ENCODE measurements at regions not wholly inside any gene's neighbourhood (a gene's known extent, or its start where the extent isn't known, plus 50 kb on each side); places are given as distances from the start of the nearest gene placed in this dataset.

GRCh38 chr3:178405531-178405930 lies 130.7 kb upstream of the KCNMB2 start:
- ChIA-PET CTCF (ENCODE audit: low intra/inter-chr PET ratio, low total read pairs) (no interaction called here), POLR2A (no interaction called here)
- 0% methylated on average over 2 of the region's 2 CpGs for WGBS (ENCODE audit: low lambda C conversion rate)
- Histone ChIP-seq H2AFZ (ENCODE audit: low read length) (no peak overlapping the region), H3K27me3 (ENCODE audit: control insufficient read depth in 1 of 2, insufficient read depth in 2 of 2, low read length in 2 of 2) (no peaks in the 10 kb centered on the region), H3K36me3 (replicated peaks in 1 of 2; ENCODE audit: control insufficient read depth in 1 of 2, insufficient read depth in 2 of 2, low read length in 2 of 2) (no peaks in the 10 kb centered on the region), H4K20me1 (ENCODE audit: insufficient read depth, low read length) (no peaks in the 10 kb centered on the region), H3K4me3 (replicated peaks in 1 of 3; ENCODE audit: insufficient read depth in 1 of 3, low read depth in 2 of 3, low read length in 3 of 3) (no peak overlapping the region), H3K27ac (ENCODE audit: extremely low read length, insufficient read depth, low read length) (no peak overlapping the region), H3K9me3 (ENCODE audit: low read length) (no peaks in the 10 kb centered on the region), H3K9ac (ENCODE audit: insufficient read depth, low read depth, low read length) (no peak overlapping the region), H3K4me2 (ENCODE audit: low read depth, low read length) (no peak overlapping the region), H3K79me2 (ENCODE audit: insufficient read depth, low read length) (no peaks in the 10 kb centered on the region), H3K4me1 (ENCODE audit: insufficient read depth, low read length) (no peaks in the 10 kb centered on the region)
- FAIRE-seq (no peak), ATAC-seq (no peak), DNase-seq (ENCODE audit: low spot score) (no peak)
- BruUV-seq (replicated peaks) = no TSS peak
- intact Hi-C loops (cut with micrococcal nuclease; ENCODE audit: unreplicated experiment) = no loop called here
- TF ChIP-seq FOXC1 (CRISPR knock-in tag; IDR thresholded peaks at IDR 0.05; ENCODE audit: borderline replicate concordance) = no peak
- no peak for TF ChIP-seq FOXP4 (CRISPR knock-in tag; IDR thresholded peaks at IDR 0.05)
- TF ChIP-seq E2F2 (CRISPR knock-in tag; IDR thresholded peaks at IDR 0.05; ENCODE audit: borderline replicate concordance) = no peak
- TF ChIP-seq ASH2L (IDR thresholded peaks at IDR 0.05; ENCODE audit: insufficient read length, low read depth, low read length) = no peak
- TF ChIP-seq MAX (IDR thresholded peaks at IDR 0.05) = no peak
- TF ChIP-seq ZNF703 (CRISPR knock-in tag; IDR thresholded peaks at IDR 0.05; ENCODE audit: borderline replicate concordance) = no peak
- no peak for TF ChIP-seq ZNF557 (CRISPR knock-in tag; IDR thresholded peaks at IDR 0.05)
- TF ChIP-seq NCOA1 (CRISPR knock-in tag; IDR thresholded peaks at IDR 0.05) = no peak
- no peak for TF ChIP-seq SIX4 (CRISPR knock-in tag; IDR thresholded peaks at IDR 0.05)
- TF ChIP-seq ZNF878 (CRISPR knock-in tag; IDR thresholded peaks at IDR 0.05) = no peak
- TF ChIP-seq CHCHD3 (CRISPR knock-in tag; IDR thresholded peaks at IDR 0.05) = no peak
- no peak for TF ChIP-seq ZNF501 (CRISPR knock-in tag; IDR thresholded peaks at IDR 0.05)
- TF ChIP-seq ZMYM3 (CRISPR knock-in tag; IDR thresholded peaks at IDR 0.05) = no peak
- no peak for TF ChIP-seq ATF2 (CRISPR knock-in tag; IDR thresholded peaks at IDR 0.05)
- no peak for TF ChIP-seq DMTF1 (CRISPR knock-in tag; IDR thresholded peaks at IDR 0.05)
- TF ChIP-seq GLI4 (CRISPR knock-in tag; IDR thresholded peaks at IDR 0.05; ENCODE audit: borderline replicate concordance) = no peak
- no peak for TF ChIP-seq CCAR2 (optimal IDR thresholded peaks at IDR 0.05; ENCODE audit: low read depth, low read length)
- no peak for TF ChIP-seq BORCS8-MEF2B (CRISPR knock-in tag; IDR thresholded peaks at IDR 0.05)
- no peak for TF ChIP-seq ZNF468 (CRISPR knock-in tag; IDR thresholded peaks at IDR 0.05)
- in situ Hi-C loops (cut with HindIII; ENCODE audit: extremely low pct_ligation_motif_present, low pct_unique_long_range_greater_than_20kb) = no loop called here
